NCI-H1436 (cell line): ENCODE measurements at regions not wholly inside any gene's neighbourhood (a gene's known extent, or its start where the extent isn't known, plus 50 kb on each side); places are given as distances from the start of the nearest gene placed in this dataset.

Experiments
- DNase-seq: peaks from one replicate; lab custom pipeline; 2025; lab: John Stamatoyannopoulos, UW

GRCh38 chr17:56648321-56648720, 54.8 kb downstream of the NOG start:
- DNase-seq: no peak

- DNase-seq: no peak
Measured at GRCh38 chr17:56648806-56649205, 55.3 kb downstream of the NOG start.

GRCh38 chr17:56652628-56653027, 59.1 kb downstream of the NOG start:
- DNase-seq: no peak

GRCh38 chr17:56653877-56654276, 60.4 kb downstream of the NOG start:
- DNase-seq: no peak

GRCh38 chr17:56656701-56657327, 63.3 kb downstream of the NOG start:
- no peak for DNase-seq

GRCh38 chr17:56658648-56659047, 65.1 kb downstream of the NOG start:
- DNase-seq: no peak

- DNase-seq: no peak
Measured at GRCh38 chr17:56659622-56660021, 66.1 kb downstream of the NOG start.

GRCh38 chr17:56661906-56662305, 68.4 kb downstream of the NOG start:
- no peak for DNase-seq

GRCh38 chr17:56665864-56666263, 72.4 kb downstream of the NOG start:
- no peak for DNase-seq

- no peak for DNase-seq
Measured at GRCh38 chr17:56667925-56668458, 74.5 kb downstream of the NOG start.

- DNase-seq: no peak
Measured at GRCh38 chr17:56672195-56672594, 78.7 kb downstream of the NOG start.

- no peak for DNase-seq
Measured at GRCh38 chr17:56674401-56674925, 81.0 kb downstream of the NOG start.

- no peak for DNase-seq
Measured at GRCh38 chr17:56675876-56676660, 82.6 kb downstream of the NOG start.

- no peak for DNase-seq
Measured at GRCh38 chr17:56676810-56677209, 83.3 kb downstream of the NOG start.

- DNase-seq: no peak
Measured at GRCh38 chr17:56678249-56679114, 85.0 kb downstream of the NOG start.

GRCh38 chr17:56679115-56679776, 85.7 kb downstream of the NOG start:
- DNase-seq: peak; percentile 11

GRCh38 chr17:56679777-56680422, 86.4 kb downstream of the NOG start:
- DNase-seq: no peak

- DNase-seq: no peak
Measured at GRCh38 chr17:56680676-56681075, 87.2 kb downstream of the NOG start.

- DNase-seq: no peak
Measured at GRCh38 chr17:56681561-56682266, 88.2 kb downstream of the NOG start.

- no peak for DNase-seq
Measured at GRCh38 chr17:56688151-56688550, 94.7 kb downstream of the NOG start.
